ENCODE measurements at regions not wholly inside any gene's neighbourhood (a gene's known extent, or its start where the extent isn't known, plus 50 kb on each side); places are given as distances from the start of the nearest gene placed in this dataset.

GRCh38 chr11:19307498-19307897, 66.8 kb upstream of the E2F8 start:
- Histone ChIP-seq H3K4me3 (no peak overlapping the region), H3K27ac (no peak overlapping the region), H3K27me3 (peaks cover 0 to 4% (median 0%) of the 10 kb centered on the region in 4 donors), H3K36me3 (no peaks in the 10 kb centered on the region), H3K4me1 (peaks cover 0 to 5% (median 0%) of the 10 kb centered on the region in 3 donors), H3K9me3 (no peaks in the 10 kb centered on the region)
- no peak for DNase-seq
- TF ChIP-seq POLR2A (IDR thresholded peaks at IDR 0.05) (no peak), CTCF (IDR thresholded peaks at IDR 0.05) (no peak)
- WGBS, 2 donors: 67 to 83% methylated on average over 3 to 6 of the region's 6 CpGs
- intact Hi-C loops (cut with DNase I): no loop called here

GRCh38 chr11:19306179-19306944, 65.6 kb upstream of the E2F8 start:
- Histone ChIP-seq H3K27me3 (peaks cover 0 to 4% (median 0%) of the 10 kb centered on the region in 4 donors), H3K4me3 (no peak overlapping the region), H3K4me1 (no peaks in the 10 kb centered on the region), H3K27ac (no peak overlapping the region), H3K9me3 (no peaks in the 10 kb centered on the region), H3K36me3 (no peaks in the 10 kb centered on the region)
- intact Hi-C loops (cut with DNase I): no loop called here
- 70 to 71% methylated on average over 9 of the region's 9 CpGs for WGBS, 2 donors
- DNase-seq: no peak
- TF ChIP-seq CTCF (IDR thresholded peaks at IDR 0.05) (no peak), POLR2A (IDR thresholded peaks at IDR 0.05) (no peak)

GRCh38 chr11:19301361-19301760, 60.6 kb upstream of the E2F8 start:
- no peak for TF ChIP-seq CTCF (IDR thresholded peaks at IDR 0.05)
- no peak for TF ChIP-seq POLR2A (IDR thresholded peaks at IDR 0.05)
- intact Hi-C loops (cut with DNase I): no loop called here
- no peaks in the 10 kb centered on the region for H3K9me3 ChIP-seq
- no peak overlapping the region for H3K4me3 ChIP-seq
- H3K27me3 ChIP-seq: peaks cover 0 to 8% (median 0%) of the 10 kb centered on the region in 4 donors
- no peak overlapping the region for H3K27ac ChIP-seq
- H3K36me3 ChIP-seq: no peaks in the 10 kb centered on the region
- WGBS, 2 donors: 95 to 96% methylated on average over 1 of the region's 1 CpG
- no peaks in the 10 kb centered on the region for H3K4me1 ChIP-seq
- DNase-seq: no peak

- WGBS, 2 donors: 70 to 75% methylated on average over 4 of the region's 4 CpGs
- Histone ChIP-seq H3K4me3 (no peak overlapping the region), H3K36me3 (no peaks in the 10 kb centered on the region), H3K27ac (no peak overlapping the region), H3K27me3 (peaks cover 0 to 7% (median 0%) of the 10 kb centered on the region in 4 donors), H3K4me1 (no peaks in the 10 kb centered on the region), H3K9me3 (no peaks in the 10 kb centered on the region)
- TF ChIP-seq CTCF (IDR thresholded peaks at IDR 0.05): no peak
- no peak for TF ChIP-seq POLR2A (IDR thresholded peaks at IDR 0.05)
- intact Hi-C loops (cut with DNase I): no loop called here
- no peak for DNase-seq
Observed at GRCh38 chr11:19294444-19294843, 53.7 kb upstream of the E2F8 start.

GRCh38 chr11:19291064-19291463, 50.3 kb upstream of the E2F8 start:
- Histone ChIP-seq H3K9me3 (no peaks in the 10 kb centered on the region), H3K4me3 (no peak overlapping the region), H3K27ac (no peak overlapping the region), H3K36me3 (no peaks in the 10 kb centered on the region), H3K27me3 (peaks cover 0 to 9% (median 0%) of the 10 kb centered on the region in 4 donors), H3K4me1 (no peaks in the 10 kb centered on the region)
- 43 to 52% methylated on average over 2 of the region's 2 CpGs for WGBS, 2 donors
- TF ChIP-seq CTCF (IDR thresholded peaks at IDR 0.05) (no peak), POLR2A (IDR thresholded peaks at IDR 0.05) (no peak)
- intact Hi-C loops (cut with DNase I): no loop called here
- DNase-seq: no peak

Small RNA genes in the stretch of these regions (small RNA-seq; reads per million reads assigned to genes)
- gene MIR4486 (0 reads per million in 4 donors), gene RF00408 (0 reads per million in 4 donors), gene RNA5SP335 (0 to 0.14 (median 0.04) reads per million in 4 donors)

Data from esophagus squamous epithelium (tissue), 5 donors.